GM19455 (cell line): ENCODE measurements at regions not wholly inside any gene's neighbourhood (a gene's known extent, or its start where the extent isn't known, plus 50 kb on each side); places are given as distances from the start of the nearest gene placed in this dataset.
A peak's percentile ranks its signal among the peaks of the same experiment; 100 is the strongest.
"Not testable (repeated sequence)": the region's sequence is repeated elsewhere in the genome, so short reads cannot be mapped to it uniquely, and the experiment has no call there.

Experiments used
- ATAC-seq: cut with Tn5 transposase; IDR thresholded peaks from one replicate; pipeline ENCODE4 v1.9.1; 2021; ENCODE audit not compliant: unreplicated experiment

- no peak for ATAC-seq
These were observed 110.0 kb upstream of the DLG1 start for GRCh38 chr3:197408177-197408957.

GRCh38 chr3:197407526-197407925, 109.1 kb upstream of the DLG1 start:
- ATAC-seq = no peak

- ATAC-seq = no peak
These were observed 108.6 kb upstream of the DLG1 start for GRCh38 chr3:197407053-197407452.

GRCh38 chr3:197406266-197406665, 107.9 kb upstream of the DLG1 start:
- ATAC-seq = no peak

GRCh38 chr3:197404754-197405153, 106.3 kb upstream of the DLG1 start:
- no peak for ATAC-seq

- no peak for ATAC-seq
These were observed 105.6 kb upstream of the DLG1 start for GRCh38 chr3:197404030-197404429.

- ATAC-seq = not testable (repeated sequence)
These were observed 104.0 kb upstream of the DLG1 start for GRCh38 chr3:197402401-197402800.

- no peak for ATAC-seq
These were observed 101.1 kb upstream of the DLG1 start for GRCh38 chr3:197399486-197399885.

GRCh38 chr3:197398286-197398878, 100.0 kb upstream of the DLG1 start:
- ATAC-seq = no peak

- ATAC-seq = no peak
These were observed 99.4 kb upstream of the DLG1 start for GRCh38 chr3:197397838-197398237.

GRCh38 chr3:197394464-197395321, 96.3 kb upstream of the DLG1 start:
- peak; percentile 95 for ATAC-seq

GRCh38 chr3:197394126-197394463, 95.7 kb upstream of the DLG1 start:
- peak; percentile 50 for ATAC-seq

- ATAC-seq = no peak
These were observed 95.3 kb upstream of the DLG1 start for GRCh38 chr3:197393711-197394110.

- ATAC-seq = no peak
These were observed 94.5 kb upstream of the DLG1 start for GRCh38 chr3:197392961-197393360.

GRCh38 chr3:197381371-197381770, 83.0 kb upstream of the DLG1 start:
- ATAC-seq = no peak

- no peak for ATAC-seq
These were observed 82.4 kb upstream of the DLG1 start for GRCh38 chr3:197380786-197381185.

- no peak for ATAC-seq
These were observed 80.7 kb upstream of the DLG1 start for GRCh38 chr3:197378985-197379718.

- no peak for ATAC-seq
These were observed 78.5 kb upstream of the DLG1 start for GRCh38 chr3:197376735-197377555.

GRCh38 chr3:197376020-197376419, 77.6 kb upstream of the DLG1 start:
- ATAC-seq = no peak

GRCh38 chr3:197375001-197375441, 76.6 kb upstream of the DLG1 start:
- ATAC-seq = no peak
